Peyer's patch (tissue), 4 donors: ENCODE measurements at regions not wholly inside any gene's neighbourhood (a gene's known extent, or its start where the extent isn't known, plus 50 kb on each side); places are given as distances from the start of the nearest gene placed in this dataset.
A peak's percentile ranks its signal among the peaks of the same experiment; 100 is the strongest.
"Not testable (repeated sequence)": the region's sequence is repeated elsewhere in the genome, so short reads cannot be mapped to it uniquely, and the experiment has no call there.

ENCODE experiments used
- DNase-seq, 3 donors: peaks; one replicate each; pipeline ENCODE4 v3.0.0-alpha.2; 2017 to 2019
- H3K27ac ChIP-seq, 4 donors: fragments of 200-600 bp; sonication (generic); one replicate each; pipeline ENCODE4 v1.5.1; 2016 to 2019
- H3K27me3 ChIP-seq, 2 donors: fragments of 200-600 bp; sonication (generic); one replicate each; pipeline ENCODE4 v1.5.1; 2019
- H3K36me3 ChIP-seq, 3 donors: fragments of 200-600 bp; sonication (generic); one replicate each; pipeline ENCODE4 v1.5.1; 2016 to 2019
- H3K4me1 ChIP-seq, 4 donors: fragments of 200-600 bp; sonication (generic); one replicate each; pipeline ENCODE4 v1.5.1; 2016 to 2019
- H3K4me3 ChIP-seq, 4 donors: fragments of 200-600 bp; sonication (generic); 1 replicate in 3 of 4; 2 replicates in 1 of 4; pipeline ENCODE4 v1.5.1; 2016 to 2019; ENCODE audit warnings: mild to moderate bottlenecking in 1 of 4
- H3K9me3 ChIP-seq, 4 donors: fragments of 200-600 bp; sonication (generic); one replicate each; pipeline ENCODE4 v1.5.1; 2016 to 2019; ENCODE audit warnings: mild to moderate bottlenecking in 1 of 4

DNA sequence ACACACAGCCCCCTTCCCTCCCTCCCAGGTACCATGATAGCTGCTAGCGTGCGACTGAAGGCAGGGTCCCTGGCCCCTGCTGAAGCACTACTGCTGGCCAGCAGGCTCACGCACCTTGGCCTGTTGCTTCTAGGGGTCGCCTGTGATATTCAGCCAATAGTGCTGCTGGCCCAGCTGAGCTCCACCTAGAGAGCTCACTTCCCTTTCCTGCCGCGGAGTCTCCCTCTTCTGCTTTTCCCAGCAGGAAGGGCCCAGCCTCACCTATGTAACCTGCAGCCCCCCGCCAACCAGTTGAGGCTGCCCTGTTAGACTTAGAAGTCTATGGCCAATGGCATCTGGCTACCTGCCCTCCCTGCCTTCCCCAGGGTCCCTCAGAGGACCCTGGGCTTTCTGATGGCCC, 175.5 kb upstream of the ZSCAN2 start:
- H3K4me3 ChIP-seq, H3K27ac ChIP-seq: not testable (repeated sequence)
- peak in 2 of 3 donors; percentile 11 to 31 for DNase-seq

DNA sequence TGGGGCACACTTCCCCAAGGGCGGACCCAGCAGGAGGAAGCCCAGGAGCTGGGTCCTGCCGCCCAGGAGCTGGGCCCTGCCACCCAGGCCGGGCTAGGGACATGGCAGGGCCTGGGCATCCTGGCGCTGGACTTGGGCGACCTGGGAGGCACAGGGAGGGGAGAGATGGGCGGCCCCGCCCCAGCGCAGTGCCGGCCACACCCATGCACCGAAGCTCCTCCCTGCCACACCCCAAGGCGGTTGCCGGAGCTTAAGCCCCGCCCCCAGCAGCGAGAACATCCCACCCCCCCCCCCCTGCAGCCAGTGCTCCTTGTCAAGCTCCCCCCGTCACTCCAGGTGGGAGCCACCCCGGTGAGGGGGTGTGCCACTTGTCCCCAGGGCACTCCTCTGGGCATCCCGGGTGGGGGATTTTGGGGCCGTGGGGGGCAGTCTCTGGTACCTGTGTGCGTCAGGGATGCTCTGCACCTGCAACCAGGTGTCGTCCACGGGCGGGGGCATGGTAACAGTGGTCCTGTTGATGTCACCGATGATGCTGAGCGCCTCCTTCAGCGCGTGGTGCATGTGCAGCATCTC, 127.4 kb upstream of the ZSCAN2 start:
- H3K27me3 ChIP-seq, H3K4me3 ChIP-seq, DNase-seq, H3K27ac ChIP-seq, H3K4me1 ChIP-seq, H3K36me3 ChIP-seq, H3K9me3 ChIP-seq: not testable (repeated sequence)

More for the DNA sequence above, 175.5 kb upstream of the ZSCAN2 start:
- not testable (repeated sequence) for H3K27me3 ChIP-seq, H3K36me3 ChIP-seq, H3K4me1 ChIP-seq, H3K9me3 ChIP-seq

DNA sequence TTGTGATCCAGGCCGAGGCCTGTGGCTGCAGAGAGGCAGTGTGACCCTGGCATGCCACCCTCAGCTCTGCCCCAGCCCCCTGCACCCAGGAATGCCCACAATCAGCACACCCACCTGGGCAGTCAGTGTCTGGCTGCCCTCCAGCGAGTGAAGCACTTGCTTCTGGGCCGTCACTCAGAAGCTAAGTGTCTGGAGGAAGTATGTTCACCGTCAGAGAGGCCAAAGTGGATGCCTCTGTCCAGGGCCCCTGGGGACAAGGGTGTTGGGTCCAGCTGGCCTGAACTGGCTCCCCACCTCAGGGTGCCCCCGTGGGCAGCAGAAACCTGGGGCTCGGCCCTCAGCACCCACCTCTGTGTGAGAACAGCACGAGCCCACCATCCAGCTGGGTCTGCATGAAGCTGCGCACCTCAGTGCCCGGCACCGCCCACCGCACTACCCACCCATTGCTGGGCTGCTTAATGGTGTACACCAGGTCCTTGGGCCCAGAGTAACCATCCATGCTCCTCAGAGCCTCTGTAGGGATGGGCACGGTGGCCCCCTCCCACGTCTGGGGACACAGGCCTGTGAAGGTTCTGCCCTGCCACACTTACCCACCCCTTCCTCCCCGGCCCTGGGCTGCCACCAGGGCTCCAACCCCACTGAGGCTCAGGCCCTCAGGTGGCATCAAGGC, 124.3 kb upstream of the ZSCAN2 start:
- H3K4me3 ChIP-seq, H3K9me3 ChIP-seq, DNase-seq, H3K36me3 ChIP-seq, H3K4me1 ChIP-seq, H3K27me3 ChIP-seq, H3K27ac ChIP-seq: not testable (repeated sequence)

DNA sequence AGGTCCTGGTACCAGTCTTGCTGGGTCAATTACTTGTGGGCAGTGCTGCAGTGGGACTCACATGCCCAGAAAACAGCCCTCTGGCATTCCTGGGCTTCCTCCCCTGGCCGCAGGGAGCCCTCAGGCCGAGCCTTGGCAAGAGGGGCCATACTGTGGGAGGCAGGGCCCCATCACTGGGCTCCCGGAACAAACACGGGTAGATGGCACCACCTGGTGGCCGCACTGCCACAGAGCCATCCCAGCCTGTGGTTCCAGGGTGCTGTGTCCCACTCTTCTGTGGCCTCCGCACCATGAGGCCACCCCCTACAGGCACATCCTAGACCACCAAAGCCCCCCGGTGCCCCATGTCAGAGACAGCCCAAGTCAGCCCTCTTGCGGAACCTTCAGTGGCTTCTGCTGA, 123.3 kb upstream of the ZSCAN2 start:
- H3K9me3 ChIP-seq = not testable (repeated sequence)

DNA sequence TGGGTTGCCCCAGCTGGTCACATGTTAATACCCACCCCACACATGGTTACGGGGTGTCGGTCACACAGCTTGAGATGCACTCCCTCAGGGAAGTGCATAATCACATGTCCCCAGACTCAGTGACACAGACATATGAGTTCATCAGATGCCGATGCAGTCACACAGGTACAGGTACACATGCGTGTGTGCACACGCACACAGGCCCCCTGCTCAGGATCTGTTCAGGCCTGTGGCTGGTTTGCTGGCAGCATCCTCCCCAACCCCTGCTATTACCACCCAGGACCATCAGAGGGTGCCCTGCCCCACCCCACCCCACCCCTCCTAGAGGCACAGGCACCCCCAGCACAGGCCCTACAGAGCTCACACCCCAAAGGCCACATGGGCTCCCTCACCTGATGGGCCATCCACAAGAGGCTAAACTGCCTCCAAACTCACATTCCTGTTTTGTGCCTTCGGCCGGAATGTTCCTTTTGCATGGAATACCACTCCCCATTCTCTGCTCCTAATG, 120.6 kb upstream of the ZSCAN2 start:
- H3K4me1 ChIP-seq, H3K9me3 ChIP-seq, H3K27me3 ChIP-seq, H3K4me3 ChIP-seq, H3K36me3 ChIP-seq, H3K27ac ChIP-seq, DNase-seq: not testable (repeated sequence)

More for the DNA sequence above, 123.3 kb upstream of the ZSCAN2 start:
- not testable (repeated sequence) for H3K36me3 ChIP-seq, H3K4me1 ChIP-seq, H3K4me3 ChIP-seq, H3K27me3 ChIP-seq, DNase-seq, H3K27ac ChIP-seq

DNA sequence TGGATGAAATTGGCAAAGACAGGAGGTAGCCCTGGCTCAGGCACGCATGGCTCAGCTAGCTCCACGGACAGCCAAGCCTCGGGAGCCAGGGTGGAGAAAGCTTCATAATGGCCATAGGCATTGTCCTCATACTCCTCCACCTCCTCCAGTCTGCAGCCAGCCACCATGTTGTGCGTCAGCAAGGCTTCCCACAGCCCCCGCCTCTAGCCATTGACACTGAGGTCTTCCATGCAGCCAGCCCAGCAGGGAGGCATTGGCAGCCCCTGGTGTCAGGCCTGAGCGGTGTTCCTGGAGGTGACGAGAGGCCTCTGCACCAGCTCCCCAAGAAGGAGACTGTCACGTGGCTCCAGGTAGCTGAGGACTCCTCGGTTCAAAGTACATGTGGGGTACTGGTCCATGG, 117.0 kb upstream of the ZSCAN2 start:
- H3K36me3 ChIP-seq = not testable (repeated sequence)

DNA sequence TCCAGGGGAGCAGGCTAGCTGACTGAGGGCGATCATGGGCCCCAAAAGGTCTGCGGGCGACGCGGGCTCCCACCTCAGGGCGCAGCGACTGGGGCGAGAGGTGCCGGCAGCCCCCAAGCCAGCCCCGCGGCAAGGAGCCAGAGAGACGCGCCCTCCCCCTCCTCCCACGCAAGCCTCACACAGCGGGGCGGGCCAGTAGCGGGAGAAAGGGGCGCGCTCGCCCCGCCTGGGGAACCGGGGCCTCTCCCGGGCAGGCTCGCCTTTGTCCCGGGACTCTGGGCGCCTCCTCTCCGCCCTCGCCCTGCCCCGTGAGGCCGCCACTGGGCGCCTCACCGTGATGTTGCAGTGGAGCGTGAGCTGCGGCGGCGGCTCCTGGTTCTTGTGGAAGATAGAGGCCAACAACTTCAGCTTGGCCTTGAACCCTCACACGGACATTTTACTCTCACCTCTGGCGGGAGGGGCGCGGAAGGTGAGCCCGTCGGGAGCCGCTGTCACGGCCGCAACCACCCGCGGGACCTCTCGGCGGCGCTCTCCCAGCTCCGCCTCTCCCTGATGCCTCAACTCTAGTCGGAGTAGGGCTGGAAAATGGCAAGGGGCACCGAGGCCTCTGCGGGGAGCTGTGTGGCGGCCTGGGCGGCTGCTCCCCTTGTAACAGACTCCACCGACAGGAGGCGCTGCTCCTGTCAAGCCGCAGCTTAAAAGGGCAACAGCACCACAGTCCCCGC, 100.5 kb upstream of the ZSCAN2 start:
- not testable (repeated sequence) for H3K4me1 ChIP-seq, H3K36me3 ChIP-seq, H3K27me3 ChIP-seq, H3K9me3 ChIP-seq
- H3K4me3 ChIP-seq = peak overlapping the region in 2 of 4 donors; percentile 45 to 47
- DNase-seq = peak in 1 of 3 donors; percentile 53
- peak overlapping the region in 2 of 4 donors; percentile 56 to 59 for H3K27ac ChIP-seq

More for the DNA sequence above, 117.0 kb upstream of the ZSCAN2 start:
- not testable (repeated sequence) for H3K27ac ChIP-seq, H3K4me1 ChIP-seq, H3K4me3 ChIP-seq, DNase-seq, H3K9me3 ChIP-seq, H3K27me3 ChIP-seq

DNA sequence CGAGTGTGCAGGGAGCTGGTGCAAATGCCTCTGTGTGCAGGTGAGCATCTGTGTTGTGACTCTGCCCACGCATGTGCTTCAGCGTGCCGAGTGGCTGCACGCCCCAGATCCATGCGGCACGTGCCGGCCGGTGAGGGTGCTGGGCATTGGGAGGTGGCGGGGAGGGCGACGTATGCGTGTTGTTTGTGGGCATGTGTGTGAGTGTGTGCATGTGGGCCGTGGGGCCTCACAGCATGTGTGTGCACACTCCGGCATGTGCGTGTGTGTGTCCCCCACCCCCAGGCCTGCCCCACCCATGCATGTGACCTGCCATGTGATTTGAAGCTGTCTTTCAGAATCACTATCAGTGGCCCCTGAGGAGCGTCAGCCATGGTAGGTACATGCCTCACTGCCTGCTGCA, 97.7 kb upstream of the ZSCAN2 start:
- not testable (repeated sequence) for H3K36me3 ChIP-seq, H3K4me1 ChIP-seq, DNase-seq, H3K27ac ChIP-seq, H3K4me3 ChIP-seq, H3K9me3 ChIP-seq, H3K27me3 ChIP-seq

DNA sequence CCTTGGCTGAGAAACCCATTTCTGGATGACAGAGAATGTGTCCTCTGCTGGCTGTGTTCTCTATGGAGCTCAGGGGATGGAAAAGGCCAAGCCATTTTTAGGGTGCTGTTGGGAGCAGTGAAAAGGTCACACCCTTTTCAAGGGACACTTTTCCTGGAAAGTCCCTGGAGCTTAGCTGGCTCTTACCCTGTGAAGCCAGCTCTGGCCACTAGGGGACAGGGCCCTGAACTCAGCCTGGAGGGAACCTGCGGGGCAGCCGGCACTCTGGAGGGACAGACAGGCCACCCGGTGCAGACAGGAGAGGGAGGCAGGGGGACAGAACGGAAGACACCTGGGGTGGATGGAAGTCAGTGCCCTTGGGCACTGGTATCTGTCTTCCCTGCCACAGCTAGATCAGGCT, 95.3 kb upstream of the ZSCAN2 start:
- H3K4me1 ChIP-seq, H3K36me3 ChIP-seq, H3K27ac ChIP-seq, H3K27me3 ChIP-seq, DNase-seq, H3K4me3 ChIP-seq, H3K9me3 ChIP-seq: not testable (repeated sequence)

DNA sequence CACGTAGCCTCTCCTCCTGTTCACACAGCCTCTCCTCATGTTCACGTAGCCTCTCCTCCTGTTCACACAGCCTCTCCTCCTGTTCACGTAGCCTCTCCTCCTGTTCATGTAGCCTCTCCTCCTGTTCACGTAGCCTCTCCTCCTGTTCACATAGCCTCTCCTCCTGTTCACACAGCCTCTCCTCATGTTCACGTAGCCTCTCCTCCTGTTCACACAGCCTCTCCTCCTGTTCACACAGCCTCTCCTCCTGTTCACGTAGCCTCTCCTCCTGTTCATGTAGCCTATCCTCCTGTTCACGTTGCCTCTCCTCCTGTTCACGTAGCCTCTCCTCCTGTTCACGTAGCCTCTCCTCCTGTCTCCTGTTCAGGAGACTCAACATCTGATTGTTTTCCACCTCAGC, 88.5 kb upstream of the ZSCAN2 start:
- not testable (repeated sequence) for DNase-seq, H3K4me3 ChIP-seq, H3K27ac ChIP-seq, H3K27me3 ChIP-seq, H3K36me3 ChIP-seq, H3K4me1 ChIP-seq, H3K9me3 ChIP-seq

DNA sequence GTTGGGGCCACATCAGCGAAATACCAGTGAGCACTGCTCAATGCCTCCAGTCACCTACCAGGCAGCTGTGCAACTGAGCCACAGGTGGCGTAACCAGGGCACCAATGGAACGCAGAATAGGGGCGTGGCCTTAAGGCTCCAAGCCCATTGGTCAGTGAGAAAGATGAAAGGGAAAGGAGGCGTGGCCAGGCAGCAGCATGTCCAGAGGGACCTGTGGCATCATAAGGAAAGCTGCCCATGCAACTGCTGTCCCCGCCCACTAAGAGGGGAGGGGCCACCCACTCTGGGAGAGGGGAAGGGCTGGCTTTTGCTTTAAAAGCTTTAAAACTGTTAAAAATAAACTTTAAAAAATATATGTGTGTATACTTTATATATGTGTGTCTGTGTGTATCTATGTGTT, 84.0 kb upstream of the ZSCAN2 start:
- not testable (repeated sequence) for H3K36me3 ChIP-seq, H3K9me3 ChIP-seq, H3K27me3 ChIP-seq, H3K4me1 ChIP-seq, H3K4me3 ChIP-seq, H3K27ac ChIP-seq
- peak in 1 of 3 donors; percentile 43 for DNase-seq

DNA sequence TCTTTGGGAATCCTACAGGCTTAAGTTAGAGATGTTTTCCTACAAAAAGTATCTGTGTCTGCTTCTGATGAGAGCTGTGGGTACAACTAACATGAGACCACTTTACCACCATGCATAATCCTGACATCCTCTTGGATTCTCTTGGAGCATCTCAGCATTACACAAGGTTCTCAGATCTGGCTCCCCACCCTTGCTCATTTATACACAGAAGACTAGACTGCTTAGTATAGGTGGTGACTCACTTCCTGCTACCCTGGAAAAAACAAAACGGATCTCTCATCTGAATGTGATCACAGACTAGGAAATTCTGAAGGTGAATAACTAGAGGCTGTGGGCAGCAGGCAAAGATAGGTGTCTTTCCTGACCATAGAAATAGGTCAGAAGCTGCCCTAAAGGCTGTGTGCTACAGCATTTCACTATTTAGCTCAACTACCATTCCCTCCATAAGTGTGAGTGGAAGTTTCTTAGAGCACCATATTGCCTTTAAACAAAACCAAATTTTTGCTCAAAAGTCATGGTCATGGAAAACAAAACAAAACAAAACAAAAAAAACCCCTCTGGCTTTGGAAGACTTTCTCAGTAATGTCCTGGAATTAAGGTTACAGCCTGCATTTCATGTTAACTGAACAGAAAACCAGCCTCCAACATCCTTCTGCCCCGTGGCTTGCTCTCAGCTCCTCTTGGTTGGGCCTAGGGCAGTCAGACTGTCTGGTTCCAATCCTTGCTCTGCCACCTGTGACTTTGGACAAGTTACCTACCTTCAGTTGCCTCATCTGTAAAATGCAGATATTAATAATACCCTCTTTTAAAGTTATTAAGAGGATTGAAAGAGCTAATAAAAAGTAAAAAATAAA, 75.1 kb upstream of the ZSCAN2 start:
- not testable (repeated sequence) for H3K4me3 ChIP-seq, H3K36me3 ChIP-seq, H3K27ac ChIP-seq, H3K27me3 ChIP-seq, H3K4me1 ChIP-seq, DNase-seq, H3K9me3 ChIP-seq

DNA sequence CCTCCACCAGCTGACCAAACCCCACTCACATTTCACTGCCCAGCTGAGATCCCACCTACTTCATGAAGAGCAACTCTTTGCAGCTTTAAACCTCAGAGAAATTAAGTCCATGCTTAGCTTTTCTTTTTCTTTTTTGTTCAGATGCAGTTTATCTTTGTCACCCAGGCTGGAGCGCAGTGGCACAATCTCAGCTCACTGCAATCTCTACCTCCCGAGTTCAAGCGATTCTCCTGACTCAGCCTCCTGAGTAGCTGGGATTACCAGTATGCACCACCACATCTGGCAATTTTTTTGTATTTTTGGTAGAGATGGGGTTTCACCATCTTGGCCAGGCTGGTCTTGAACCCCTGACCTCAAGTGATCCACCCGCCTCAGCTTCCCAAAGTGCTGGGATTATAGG, 70.1 kb upstream of the ZSCAN2 start:
- not testable (repeated sequence) for H3K4me3 ChIP-seq, H3K27ac ChIP-seq, H3K9me3 ChIP-seq, H3K27me3 ChIP-seq, H3K36me3 ChIP-seq, H3K4me1 ChIP-seq, DNase-seq

DNA sequence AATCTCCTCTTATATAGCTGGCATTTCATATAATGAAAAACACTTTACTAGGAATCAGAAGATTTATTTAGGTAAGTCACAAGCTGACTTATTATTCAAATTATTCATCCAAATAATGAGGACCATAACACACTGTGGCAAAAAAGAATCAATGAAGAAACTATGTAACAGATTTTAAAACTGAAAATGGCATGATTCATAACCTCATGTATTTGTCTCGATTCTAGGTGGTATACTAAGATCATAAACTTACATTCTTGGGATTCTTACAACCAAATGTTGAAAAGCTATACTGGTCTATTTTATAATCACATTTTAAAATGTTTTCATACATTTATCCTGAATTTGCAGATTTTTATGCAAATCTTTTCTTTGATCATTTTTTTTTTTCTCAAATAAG, 69.6 kb upstream of the ZSCAN2 start:
- not testable (repeated sequence) for H3K4me3 ChIP-seq, H3K4me1 ChIP-seq, H3K9me3 ChIP-seq, DNase-seq, H3K27ac ChIP-seq, H3K36me3 ChIP-seq, H3K27me3 ChIP-seq
